GM06990 (cell line): ENCODE measurements at regions not wholly inside any gene's neighbourhood (a gene's known extent, or its start where the extent isn't known, plus 50 kb on each side); places are given as distances from the start of the nearest gene placed in this dataset.

Source experiments
- DNase-seq: peaks from one replicate; pipeline ENCODE4 v3.0.0-alpha.2; 2011; ENCODE audit not compliant: insufficient read length; ENCODE audit errors: extremely low read depth
- H3K27me3 ChIP-seq: replicated peaks from 2 replicates; pipeline ENCODE4 v1.6.0; 2011; ENCODE audit warnings: low read length; ENCODE audit not compliant: control insufficient read depth, insufficient read depth
- H3K36me3 ChIP-seq: 2 replicates; pipeline ENCODE4 v1.5.1; 2011; ENCODE audit warnings: low read length; ENCODE audit not compliant: control insufficient read depth, insufficient read depth
- H3K4me3 ChIP-seq: replicated peaks from 2 replicates; pipeline ENCODE4 v1.5.1; 2011; ENCODE audit warnings: low read depth, mild to moderate bottlenecking, control low read depth, low read length
- TF ChIP-seq, protein P1 (sequence below): IDR thresholded peaks from 2 replicates; pipeline ENCODE4 v1.5.1; 2011; ENCODE audit warnings: low read length, control low read depth, mild to moderate bottlenecking, inconsistent platforms; ENCODE audit not compliant: insufficient read depth, poor library complexity, severe bottlenecking

- Histone ChIP-seq H3K36me3 (no peaks in the 10 kb centered on the region), H3K27me3 (no peaks in the 10 kb centered on the region), H3K4me3 (no peak overlapping the region)
- DNase-seq, result no peak
- TF ChIP-seq, protein P1, sequence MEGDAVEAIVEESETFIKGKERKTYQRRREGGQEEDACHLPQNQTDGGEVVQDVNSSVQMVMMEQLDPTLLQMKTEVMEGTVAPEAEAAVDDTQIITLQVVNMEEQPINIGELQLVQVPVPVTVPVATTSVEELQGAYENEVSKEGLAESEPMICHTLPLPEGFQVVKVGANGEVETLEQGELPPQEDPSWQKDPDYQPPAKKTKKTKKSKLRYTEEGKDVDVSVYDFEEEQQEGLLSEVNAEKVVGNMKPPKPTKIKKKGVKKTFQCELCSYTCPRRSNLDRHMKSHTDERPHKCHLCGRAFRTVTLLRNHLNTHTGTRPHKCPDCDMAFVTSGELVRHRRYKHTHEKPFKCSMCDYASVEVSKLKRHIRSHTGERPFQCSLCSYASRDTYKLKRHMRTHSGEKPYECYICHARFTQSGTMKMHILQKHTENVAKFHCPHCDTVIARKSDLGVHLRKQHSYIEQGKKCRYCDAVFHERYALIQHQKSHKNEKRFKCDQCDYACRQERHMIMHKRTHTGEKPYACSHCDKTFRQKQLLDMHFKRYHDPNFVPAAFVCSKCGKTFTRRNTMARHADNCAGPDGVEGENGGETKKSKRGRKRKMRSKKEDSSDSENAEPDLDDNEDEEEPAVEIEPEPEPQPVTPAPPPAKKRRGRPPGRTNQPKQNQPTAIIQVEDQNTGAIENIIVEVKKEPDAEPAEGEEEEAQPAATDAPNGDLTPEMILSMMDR, result no peak
These were observed 55.1 kb upstream of the RGS4 start for GRCh38 chr1:163013826-163014600.

DNA sequence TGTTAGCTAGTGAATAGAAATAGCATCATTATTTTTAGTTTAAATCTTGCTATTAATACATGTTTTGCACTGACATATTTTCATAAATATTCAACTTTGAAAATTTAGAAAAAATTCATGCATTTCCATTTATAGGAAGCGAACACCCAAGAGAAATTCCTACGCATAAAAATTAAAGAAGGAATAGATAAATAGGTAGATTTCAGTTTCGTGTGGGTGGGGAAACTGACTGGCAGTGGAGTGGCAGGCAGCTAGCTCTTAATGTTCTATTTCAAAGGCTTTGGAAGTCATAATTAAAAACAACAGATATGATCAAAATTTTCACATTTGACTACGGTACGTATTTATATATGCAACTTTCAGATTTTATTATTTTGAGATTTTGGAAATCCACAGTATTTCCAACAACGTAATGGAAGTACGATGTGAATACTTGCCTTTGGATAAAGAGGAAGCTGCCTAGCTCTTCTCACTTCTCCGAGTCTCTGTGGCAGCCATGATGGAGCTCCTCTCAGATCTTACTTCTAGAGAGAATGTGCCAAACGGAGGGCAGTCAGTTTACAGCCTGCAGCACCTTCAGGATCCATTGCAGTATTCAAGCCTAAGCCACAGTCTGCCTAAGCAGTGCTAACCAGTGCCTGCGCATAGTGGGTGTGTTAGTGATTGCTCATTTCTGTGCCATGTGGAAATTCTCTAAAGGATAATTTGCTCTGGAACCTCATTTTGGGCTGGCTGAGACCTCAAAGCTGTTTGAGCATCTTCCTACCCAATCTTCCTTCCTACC, 62.9 kb upstream of the RGS4 start:
- DNase-seq, result no peak
- Histone ChIP-seq H3K4me3 (no peak overlapping the region), H3K36me3 (no peaks in the 10 kb centered on the region), H3K27me3 (no peaks in the 10 kb centered on the region)
- TF ChIP-seq, protein P1, result no peak

- TF ChIP-seq, protein P1, result no peak
- H3K36me3 ChIP-seq, result no peaks in the 10 kb centered on the region
- no peak for DNase-seq
- no peak overlapping the region for H3K4me3 ChIP-seq
- no peaks in the 10 kb centered on the region for H3K27me3 ChIP-seq
These were observed 71.5 kb upstream of the RGS4 start for GRCh38 chr1:162997499-162998285.

GRCh38 chr1:162996261-162996660, 72.9 kb upstream of the RGS4 start:
- no peak for DNase-seq
- TF ChIP-seq, protein P1, result no peak
- Histone ChIP-seq H3K36me3 (no peaks in the 10 kb centered on the region), H3K4me3 (no peak overlapping the region), H3K27me3 (no peaks in the 10 kb centered on the region)

DNA sequence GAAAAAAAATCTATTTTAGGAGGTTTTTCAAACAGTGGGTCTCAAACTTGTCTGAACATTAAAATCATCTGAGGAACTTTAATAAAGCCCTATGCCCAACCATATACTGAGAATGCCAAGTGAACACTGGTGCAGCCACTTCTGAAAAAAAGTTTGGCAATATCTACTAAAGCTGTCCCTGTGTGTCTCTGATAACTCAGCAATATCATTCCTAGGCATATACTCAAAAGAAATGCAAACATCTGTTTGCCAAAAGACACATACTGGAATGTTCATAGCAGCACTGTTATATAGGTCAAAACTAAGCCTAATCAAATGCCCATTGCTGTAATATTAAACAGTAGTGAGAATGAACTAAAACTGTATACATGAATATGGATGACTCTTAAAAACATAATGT, 74.2 kb upstream of the RGS4 start:
- TF ChIP-seq, protein P1, result no peak
- no peak overlapping the region for H3K4me3 ChIP-seq

More for the DNA sequence above, 74.2 kb upstream of the RGS4 start:
- Histone ChIP-seq H3K27me3 (no peaks in the 10 kb centered on the region), H3K36me3 (no peaks in the 10 kb centered on the region)
- DNase-seq, result no peak
